Endothelial cell of umbilical vein (primary cell): ENCODE measurements at regions not wholly inside any gene's neighbourhood (a gene's known extent, or its start where the extent isn't known, plus 50 kb on each side); places are given as distances from the start of the nearest gene placed in this dataset.

Experiments
- BruUV-seq: library from RNA; stranded (reverse); fragments of 400-500 nt; replicated peaks from 2 replicates; lab custom pipeline; 2021; lab: Mats Ljungman, UMichigan
- CTCF ChIA-PET: fragments of 300-600, 350-600 bp; sonication (Branson Sonifier 250); formaldehyde crosslinking; loops from one replicate; lab custom pipeline; 2021; ENCODE audit warnings: antibody characterized with exemption, inconsistent platforms; lab: Charles Lee
- POLR2A ChIA-PET: fragments of 300-600, 350-600 bp; sonication (Branson Sonifier 250); formaldehyde crosslinking; loops from one replicate; lab custom pipeline; 2021; ENCODE audit warnings: antibody characterized with exemption, inconsistent platforms; lab: Charles Lee
- DNase-seq: peaks from one replicate; pipeline ENCODE4 v3.0.0-alpha.2; 2011; ENCODE audit warnings: low read depth, low spot score
- FAIRE-seq: peaks from 2 replicates; lab custom pipeline; 2011; peaks lifted over from hg19 to GRCh38; lab: Jason Lieb, UNC
- H2AFZ ChIP-seq: 2 replicates; pipeline ENCODE4 v1.6.0; 2012; ENCODE audit warnings: low read depth, low read length, control low read depth, inconsistent platforms
- H3K27ac ChIP-seq: 2 replicates; pipeline ENCODE4 v1.5.1; 2011; ENCODE audit warnings: low read depth, mild to moderate bottlenecking, control low read depth, low read length, moderate library complexity; ENCODE audit not compliant: insufficient read depth
- H3K27me3 ChIP-seq, 2 experiments: 2 replicates each; pipeline versions ENCODE4 v1.6.0 to v1.6.1; 2011; ENCODE audit warnings: low read length in 2 of 2, mixed read lengths in 1 of 2; ENCODE audit not compliant: control insufficient read depth in 2 of 2, insufficient read depth in 2 of 2
- H3K36me3 ChIP-seq, 2 experiments: 2 replicates in 1 of 2; 3 replicates in 1 of 2; pipeline ENCODE4 v1.5.1; 2011; ENCODE audit warnings: low read length in 2 of 2, mild to moderate bottlenecking in 1 of 2, moderate library complexity in 1 of 2; ENCODE audit not compliant: control insufficient read depth in 2 of 2, insufficient read depth in 2 of 2; ENCODE audit errors: extremely low read depth in 1 of 2
- H3K4me1 ChIP-seq: 3 replicates; pipeline ENCODE4 v1.5.1; 2011; ENCODE audit warnings: mild to moderate bottlenecking, low read length; ENCODE audit not compliant: control insufficient read depth, insufficient read depth; ENCODE audit errors: extremely low read depth
- H3K4me2 ChIP-seq: 2 replicates; pipeline ENCODE4 v1.6.1; 2011; ENCODE audit warnings: low read length, control low read depth, mixed read lengths; ENCODE audit not compliant: insufficient read depth
- H3K4me3 ChIP-seq, 3 experiments: fragments of 200-600 bp in 1 of 3; sonication (generic), shearing (Covaris generic) in 1 of 3; replicated peaks in 1 of 3; 2 replicates each; pipeline ENCODE4 v1.5.1; 2011 to 2016; ENCODE audit warnings: control low read depth in 3 of 3, low read length in 3 of 3, mild to moderate bottlenecking in 2 of 3, inconsistent platforms in 1 of 3, low read depth in 1 of 3, moderate library complexity in 1 of 3; ENCODE audit not compliant: insufficient read depth in 1 of 3
- H3K79me2 ChIP-seq: 2 replicates; pipeline ENCODE4 v1.6.0; 2012; ENCODE audit warnings: low read length, inconsistent platforms; ENCODE audit not compliant: control insufficient read depth, insufficient read depth
- H3K9ac ChIP-seq: replicated peaks from 2 replicates; pipeline ENCODE3; 2011; ENCODE audit warnings: low read length, control low read depth; ENCODE audit not compliant: insufficient read depth; ENCODE audit errors: extremely low read depth
- H3K9me1 ChIP-seq: replicated peaks from 3 replicates; pipeline ENCODE4 v1.6.0; 2011; ENCODE audit warnings: mild to moderate bottlenecking, low read length; ENCODE audit not compliant: control insufficient read depth, insufficient read depth; ENCODE audit errors: extremely low read depth
- H3K9me3 ChIP-seq: replicated peaks from 2 replicates; pipeline ENCODE4 v1.5.1; 2012; ENCODE audit warnings: low read length, inconsistent platforms; ENCODE audit not compliant: control insufficient read depth, insufficient read depth
- H4K20me1 ChIP-seq: replicated peaks from 2 replicates; pipeline ENCODE3; 2011; ENCODE audit warnings: mild to moderate bottlenecking, low read length; ENCODE audit not compliant: control insufficient read depth, insufficient read depth; ENCODE audit errors: extremely low read depth
- EZH2 ChIP-seq: IDR thresholded peaks from 2 replicates; pipeline ENCODE4 v1.6.1; 2012; ENCODE audit warnings: borderline replicate concordance, low read depth, mild to moderate bottlenecking, moderate library complexity, low read length, inconsistent platforms; ENCODE audit not compliant: severe bottlenecking
- FOS ChIP-seq: IDR thresholded peaks from 2 replicates; pipeline ENCODE4 v1.6.1; 2011; ENCODE audit warnings: mild to moderate bottlenecking, low read length, moderate library complexity, borderline replicate concordance; ENCODE audit not compliant: insufficient read depth
- GATA2 ChIP-seq: IDR thresholded peaks from 2 replicates; pipeline ENCODE4 v1.7.0; 2011; ENCODE audit warnings: low read depth, mild to moderate bottlenecking, moderate library complexity, mixed read lengths, low read length; ENCODE audit not compliant: insufficient read length, insufficient read depth
- JUN ChIP-seq: IDR thresholded peaks from 2 replicates; pipeline ENCODE4 v1.6.1; 2011; ENCODE audit warnings: borderline replicate concordance, low read depth; ENCODE audit not compliant: insufficient read length, insufficient read depth
- MAX ChIP-seq: IDR thresholded peaks from 2 replicates; pipeline ENCODE4 v1.6.1; 2011; ENCODE audit not compliant: insufficient read depth, insufficient read length
- MYC ChIP-seq: IDR thresholded peaks from one replicate; pipeline ENCODE4 v1.6.1; 2011; ENCODE audit warnings: mild to moderate bottlenecking, low read depth, low read length
- POLR2A ChIP-seq: IDR thresholded peaks from 2 replicates; pipeline ENCODE4 v1.6.1; 2012; ENCODE audit warnings: low read depth, mild to moderate bottlenecking, control low read depth, low read length
- POLR2AphosphoS5 ChIP-seq: IDR thresholded peaks from 2 replicates; pipeline ENCODE4 v1.6.1; 2012; ENCODE audit warnings: low read depth, mild to moderate bottlenecking, control low read depth, low read length, moderate library complexity; ENCODE audit not compliant: insufficient read depth
- dilution Hi-C: fragments of 300-500 bp; cut with MboI; formaldehyde crosslinking; loops from one replicate; pipeline ENCODE4 v1.15.0; 2019; ENCODE audit warnings: low sequenced_read_pairs; ENCODE audit not compliant: extremely low pct_ligation_motif_present
- intact Hi-C: fragments of 100-400 bp; cut with micrococcal nuclease; formaldehyde crosslinking; loops from one replicate; pipeline ENCODE4 v1.10.0; 2022
- TF ChIP-seq, protein P1 (sequence below), 2 donors: IDR thresholded peaks; 1 replicate in 1 of 2; 2 replicates in 1 of 2; pipeline ENCODE4 v1.5.1; 2011; ENCODE audit warnings: low read length in 2 of 2, mild to moderate bottlenecking in 2 of 2, moderate library complexity in 2 of 2, control low read depth in 1 of 2, inconsistent platforms in 1 of 2, low read depth in 1 of 2; ENCODE audit not compliant: insufficient read depth in 1 of 2; ENCODE audit errors: extremely low read depth in 1 of 2

DNA sequence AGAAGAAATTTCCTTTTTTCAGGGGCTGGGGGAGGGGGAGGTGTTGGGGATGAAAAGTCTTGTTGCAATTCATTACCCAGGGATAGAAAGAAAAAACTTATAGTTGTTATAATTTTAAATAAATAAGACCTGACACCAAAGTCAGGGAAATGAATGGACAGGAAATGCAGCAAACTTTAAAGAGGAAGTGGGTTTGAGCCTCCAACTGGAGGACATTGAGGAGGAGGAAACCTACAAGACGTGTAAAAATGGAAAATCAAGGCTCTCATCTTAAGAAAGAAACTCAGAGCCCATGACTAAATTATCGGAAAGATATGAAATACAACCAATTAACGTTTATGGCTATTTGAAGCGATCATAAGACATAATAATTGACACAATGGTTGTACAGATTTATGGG is 54.4 kb downstream of the NIBAN1 start:
- FAIRE-seq (no peak), DNase-seq (no peak)
- peaks cover 3% of the 10 kb centered on the region for H3K4me1 ChIP-seq
- intact Hi-C loops = no loop called here
- H3K9ac ChIP-seq = no peak overlapping the region
- H3K27me3 ChIP-seq = no peaks in the 10 kb centered on the region
- ChIA-PET CTCF (interaction anchor here (0.8 to 1.6 kb wide), 4 partner anchors 18 to 250 kb away, joined by 3 to 4 read pairs (median 3); no protein-coding TSS in a partner anchor), POLR2A (no interaction called here)
- BruUV-seq = no TSS peak
- H4K20me1 ChIP-seq = no peaks in the 10 kb centered on the region
- no peak overlapping the region for H2AFZ ChIP-seq
- dilution Hi-C loops = no loop called here
- H3K4me2 ChIP-seq = no peak overlapping the region
- no peaks in the 10 kb centered on the region for H3K9me1 ChIP-seq
- H3K79me2 ChIP-seq = no peaks in the 10 kb centered on the region
- H3K4me3 ChIP-seq = no peak overlapping the region
- TF ChIP-seq GATA2 (no peak), JUN (no peak), MAX (no peak), FOS (no peak), EZH2 (no peak), POLR2A (no peak), POLR2AphosphoS5 (no peak), MYC (no peak)
- TF ChIP-seq, protein P1, sequence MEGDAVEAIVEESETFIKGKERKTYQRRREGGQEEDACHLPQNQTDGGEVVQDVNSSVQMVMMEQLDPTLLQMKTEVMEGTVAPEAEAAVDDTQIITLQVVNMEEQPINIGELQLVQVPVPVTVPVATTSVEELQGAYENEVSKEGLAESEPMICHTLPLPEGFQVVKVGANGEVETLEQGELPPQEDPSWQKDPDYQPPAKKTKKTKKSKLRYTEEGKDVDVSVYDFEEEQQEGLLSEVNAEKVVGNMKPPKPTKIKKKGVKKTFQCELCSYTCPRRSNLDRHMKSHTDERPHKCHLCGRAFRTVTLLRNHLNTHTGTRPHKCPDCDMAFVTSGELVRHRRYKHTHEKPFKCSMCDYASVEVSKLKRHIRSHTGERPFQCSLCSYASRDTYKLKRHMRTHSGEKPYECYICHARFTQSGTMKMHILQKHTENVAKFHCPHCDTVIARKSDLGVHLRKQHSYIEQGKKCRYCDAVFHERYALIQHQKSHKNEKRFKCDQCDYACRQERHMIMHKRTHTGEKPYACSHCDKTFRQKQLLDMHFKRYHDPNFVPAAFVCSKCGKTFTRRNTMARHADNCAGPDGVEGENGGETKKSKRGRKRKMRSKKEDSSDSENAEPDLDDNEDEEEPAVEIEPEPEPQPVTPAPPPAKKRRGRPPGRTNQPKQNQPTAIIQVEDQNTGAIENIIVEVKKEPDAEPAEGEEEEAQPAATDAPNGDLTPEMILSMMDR (IDR thresholded peaks at IDR 0.05; ENCODE audit: extremely low read depth in 1 of 2, insufficient read depth in 1 of 2, low read depth in 1 of 2, low read length in 2 of 2) = no peak
- no peak overlapping the region for H3K27ac ChIP-seq
- H3K36me3 ChIP-seq = no peaks in the 10 kb centered on the region
- H3K9me3 ChIP-seq = no peaks in the 10 kb centered on the region
